Naive thymus-derived CD8-positive, alpha-beta T cell (primary cell): ENCODE measurements at regions not wholly inside any gene's neighbourhood (a gene's known extent, or its start where the extent isn't known, plus 50 kb on each side); places are given as distances from the start of the nearest gene placed in this dataset.

Source experiments
- ATAC-seq, 2 donors: fragments of 150-1000 bp; cut with Tn5 transposase in 1 of 2; sonication (Bioruptor Pico), chemical (Tn5 transposase) in 1 of 2; 1 replicate in 1 of 2; 2 replicates in 1 of 2; pipeline ENCODE4 v1.10.0; 2021; ENCODE audit warnings: mild to moderate bottlenecking in 2 of 2, moderate library complexity in 2 of 2
- POLR2A ChIA-PET: fragments of 350-600 bp; sonication (Branson Sonifier 250); formaldehyde crosslinking; loops from one replicate; lab custom pipeline; 2021; ENCODE audit warnings: antibody characterized with exemption; lab: Charles Lee
- DNase-seq, 10 donors: peaks; one replicate each; pipeline versions ENCODE4 v3.0.0 to v3.0.0-alpha.2; 2020 to 2022
- H3K27ac Mint-ChIP-seq, 10 donors: one replicate each; pipeline ENCODE4 v1.8.0; 2020 to 2022; ENCODE audit warnings: mild to moderate bottlenecking in 10 of 10, mixed read lengths in 10 of 10, moderate library complexity in 4 of 10, inconsistent platforms in 1 of 10
- H3K27me3 Mint-ChIP-seq, 5 donors: one replicate each; pipeline ENCODE4 v1.8.0; 2021 to 2022; ENCODE audit warnings: mixed read lengths in 5 of 5
- H3K36me3 Mint-ChIP-seq, 3 donors: one replicate each; pipeline ENCODE4 v1.8.0; 2020 to 2022; ENCODE audit warnings: mixed read lengths in 3 of 3, mild to moderate bottlenecking in 2 of 3, inconsistent platforms in 1 of 3
- H3K4me1 Mint-ChIP-seq, 4 donors: one replicate each; pipeline ENCODE4 v1.8.0; 2021 to 2022; ENCODE audit warnings: mixed read lengths in 4 of 4
- H3K4me3 Mint-ChIP-seq, 10 donors: one replicate each; pipeline ENCODE4 v1.8.0; 2020 to 2022; ENCODE audit warnings: mild to moderate bottlenecking in 10 of 10, mixed read lengths in 10 of 10, moderate library complexity in 6 of 10, inconsistent platforms in 1 of 10
- H3K9me3 Mint-ChIP-seq, 9 donors: one replicate each; pipeline ENCODE4 v1.8.0; 2020 to 2022; ENCODE audit warnings: mixed read lengths in 9 of 9, mild to moderate bottlenecking in 3 of 9, inconsistent platforms in 1 of 9, moderate library complexity in 1 of 9

- no peak overlapping the region for H3K4me3 Mint-ChIP-seq
- no peak for ATAC-seq
- POLR2A ChIA-PET: no interaction called here
- no peak overlapping the region for H3K27ac Mint-ChIP-seq
- no peaks in the 10 kb centered on the region for H3K36me3 Mint-ChIP-seq
- H3K4me1 Mint-ChIP-seq: no peaks in the 10 kb centered on the region
- no peak for DNase-seq
- H3K27me3 Mint-ChIP-seq: peaks cover 0 to 6% (median 0%) of the 10 kb centered on the region in 5 donors
- H3K9me3 Mint-ChIP-seq: peaks cover 0 to 1% (median 0%) of the 10 kb centered on the region in 9 donors
Measured at GRCh38 chr12:77435446-77436091, 370.2 kb upstream of the E2F7 start.

- POLR2A ChIA-PET: no interaction called here
- no peaks in the 10 kb centered on the region for H3K36me3 Mint-ChIP-seq
- no peak for DNase-seq
- no peak overlapping the region for H3K4me3 Mint-ChIP-seq
- peaks cover 0 to 6% (median 0%) of the 10 kb centered on the region in 5 donors for H3K27me3 Mint-ChIP-seq
- no peak for ATAC-seq
- no peaks in the 10 kb centered on the region for H3K4me1 Mint-ChIP-seq
- H3K9me3 Mint-ChIP-seq: peaks cover 0 to 1% (median 0%) of the 10 kb centered on the region in 9 donors
- no peak overlapping the region for H3K27ac Mint-ChIP-seq
Measured at GRCh38 chr12:77433799-77434198, 368.4 kb upstream of the E2F7 start.

GRCh38 chr12:77429426-77429825 is 364.1 kb upstream of the E2F7 start:
- Mint-ChIP-seq H3K36me3 (peaks cover 0 to 2% (median 0%) of the 10 kb centered on the region in 3 donors), H3K27ac (no peak overlapping the region), H3K27me3 (peaks cover 0 to 11% (median 0%) of the 10 kb centered on the region in 5 donors), H3K9me3 (peaks cover 0 to 30% (median 12%) of the 10 kb centered on the region in 9 donors), H3K4me3 (no peak overlapping the region), H3K4me1 (no peaks in the 10 kb centered on the region)
- no peak for DNase-seq
- POLR2A ChIA-PET: no interaction called here
- no peak for ATAC-seq

GRCh38 chr12:77421152-77421551 is 355.8 kb upstream of the E2F7 start:
- Mint-ChIP-seq H3K4me1 (no peaks in the 10 kb centered on the region), H3K36me3 (peaks cover 0 to 2% (median 0%) of the 10 kb centered on the region in 3 donors), H3K9me3 (peaks cover 0 to 24% (median 8%) of the 10 kb centered on the region in 9 donors), H3K27me3 (no peaks in the 10 kb centered on the region), H3K27ac (no peak overlapping the region), H3K4me3 (no peak overlapping the region)
- POLR2A ChIA-PET: no interaction called here
- no peak for DNase-seq
- ATAC-seq: no peak

- DNase-seq: no peak
- no peaks in the 10 kb centered on the region for H3K4me1 Mint-ChIP-seq
- no peak for ATAC-seq
- H3K27ac Mint-ChIP-seq: no peak overlapping the region
- no peak overlapping the region for H3K4me3 Mint-ChIP-seq
- no peaks in the 10 kb centered on the region for H3K36me3 Mint-ChIP-seq
- no peaks in the 10 kb centered on the region for H3K9me3 Mint-ChIP-seq
- POLR2A ChIA-PET: no interaction called here
- H3K27me3 Mint-ChIP-seq: no peaks in the 10 kb centered on the region
Measured at GRCh38 chr12:77409551-77409950, 344.2 kb upstream of the E2F7 start.

- Mint-ChIP-seq H3K4me3 (no peak overlapping the region), H3K4me1 (no peaks in the 10 kb centered on the region)
- ATAC-seq: no peak
Measured at GRCh38 chr12:77407931-77408330, 342.6 kb upstream of the E2F7 start.

GRCh38 chr12:77406219-77406905 is 341.0 kb upstream of the E2F7 start:
- DNase-seq (no peak), ATAC-seq (no peak)
- POLR2A ChIA-PET: no interaction called here
- Mint-ChIP-seq H3K9me3 (peaks cover 0 to 1% (median 0%) of the 10 kb centered on the region in 9 donors), H3K36me3 (no peaks in the 10 kb centered on the region), H3K4me1 (no peaks in the 10 kb centered on the region), H3K4me3 (no peak overlapping the region), H3K27me3 (no peaks in the 10 kb centered on the region), H3K27ac (no peak overlapping the region)

More at GRCh38 chr12:77407931-77408330, 342.6 kb upstream of the E2F7 start:
- POLR2A ChIA-PET: no interaction called here
- Mint-ChIP-seq H3K36me3 (no peaks in the 10 kb centered on the region), H3K27me3 (no peaks in the 10 kb centered on the region), H3K27ac (no peak overlapping the region), H3K9me3 (no peaks in the 10 kb centered on the region)
- DNase-seq: no peak

GRCh38 chr12:77402716-77403115 is 337.3 kb upstream of the E2F7 start:
- POLR2A ChIA-PET: no interaction called here
- H3K4me1 Mint-ChIP-seq: no peaks in the 10 kb centered on the region
- H3K27me3 Mint-ChIP-seq: no peaks in the 10 kb centered on the region

GRCh38 chr12:77401770-77402081 is 336.4 kb upstream of the E2F7 start:
- Mint-ChIP-seq H3K4me1 (no peaks in the 10 kb centered on the region), H3K27ac (no peak overlapping the region), H3K36me3 (no peaks in the 10 kb centered on the region), H3K27me3 (no peaks in the 10 kb centered on the region), H3K4me3 (no peak overlapping the region), H3K9me3 (peaks cover 0 to 2% (median 0%) of the 10 kb centered on the region in 9 donors)
- ATAC-seq (no peak), DNase-seq (no peak)
- POLR2A ChIA-PET: no interaction called here

More at GRCh38 chr12:77402716-77403115, 337.3 kb upstream of the E2F7 start:
- Mint-ChIP-seq H3K36me3 (no peaks in the 10 kb centered on the region), H3K27ac (no peak overlapping the region), H3K4me3 (no peak overlapping the region), H3K9me3 (peaks cover 0 to 2% (median 0%) of the 10 kb centered on the region in 9 donors)
- DNase-seq (no peak), ATAC-seq (no peak)

GRCh38 chr12:77401064-77401769 is 335.8 kb upstream of the E2F7 start:
- H3K4me3 Mint-ChIP-seq: no peak overlapping the region
- POLR2A ChIA-PET: no interaction called here
- DNase-seq (no peak), ATAC-seq (no peak)
- no peaks in the 10 kb centered on the region for H3K4me1 Mint-ChIP-seq
- no peaks in the 10 kb centered on the region for H3K27me3 Mint-ChIP-seq
- H3K27ac Mint-ChIP-seq: no peak overlapping the region
- H3K9me3 Mint-ChIP-seq: peaks cover 0 to 2% (median 0%) of the 10 kb centered on the region in 9 donors
- H3K36me3 Mint-ChIP-seq: no peaks in the 10 kb centered on the region

- H3K4me1 Mint-ChIP-seq: no peaks in the 10 kb centered on the region
- no peaks in the 10 kb centered on the region for H3K36me3 Mint-ChIP-seq
- peaks cover 0 to 8% (median 2%) of the 10 kb centered on the region in 9 donors for H3K9me3 Mint-ChIP-seq
- ATAC-seq: no peak
- POLR2A ChIA-PET: no interaction called here
- no peak for DNase-seq
- H3K27me3 Mint-ChIP-seq: no peaks in the 10 kb centered on the region
- H3K27ac Mint-ChIP-seq: no peak overlapping the region
- H3K4me3 Mint-ChIP-seq: no peak overlapping the region
Measured at GRCh38 chr12:77392467-77393088, 327.2 kb upstream of the E2F7 start.

- Mint-ChIP-seq H3K36me3 (no peaks in the 10 kb centered on the region), H3K4me1 (no peaks in the 10 kb centered on the region), H3K27ac (no peak overlapping the region), H3K4me3 (no peak overlapping the region), H3K9me3 (peaks cover 0 to 6% (median 0%) of the 10 kb centered on the region in 9 donors), H3K27me3 (no peaks in the 10 kb centered on the region)
- DNase-seq: no peak
- no peak for ATAC-seq
- POLR2A ChIA-PET: no interaction called here
Measured at GRCh38 chr12:77388445-77389265, 323.3 kb upstream of the E2F7 start.
